OCI-LY3 (cell line): ENCODE measurements at regions not wholly inside any gene's neighbourhood (a gene's known extent, or its start where the extent isn't known, plus 50 kb on each side); places are given as distances from the start of the nearest gene placed in this dataset.

ENCODE experiments used
- H2AFZ ChIP-seq: fragments of 200-600, 300-600 bp; shearing (Covaris generic); 2 replicates; pipeline ENCODE4 v1.6.0; 2014; ENCODE audit warnings: antibody characterized with exemption, low read depth, low read length
- H3K27ac ChIP-seq: fragments of 200-600, 300-600 bp; sonication (generic); 2 replicates; pipeline ENCODE4 v1.5.1; 2014; ENCODE audit warnings: mild to moderate bottlenecking, low read length, moderate library complexity, mixed read lengths
- H3K27me3 ChIP-seq: fragments of 200-600, 300-600 bp; sonication (generic); 2 replicates; pipeline ENCODE4 v1.6.1; 2014; ENCODE audit warnings: low read depth, low read length, mixed read lengths
- H3K36me3 ChIP-seq: fragments of 200-600, 300-600 bp; sonication (generic); replicated peaks from 2 replicates; pipeline ENCODE3; 2014; ENCODE audit warnings: low read depth, low read length, mixed read lengths
- H3K4me1 ChIP-seq: fragments of 300-600, 200-600 bp; sonication (generic); 2 replicates; pipeline ENCODE4 v1.6.1; 2014; ENCODE audit warnings: low read length, mixed read lengths
- H3K4me2 ChIP-seq: fragments of 200-600, 300-600 bp; sonication (generic); 2 replicates; pipeline ENCODE4 v1.6.1; 2014; ENCODE audit warnings: low read length, mixed read lengths
- H3K4me3 ChIP-seq: fragments of 300-600, 200-600 bp; sonication (generic); 2 replicates; pipeline ENCODE4 v1.5.1; 2014; ENCODE audit warnings: antibody characterized with exemption, mild to moderate bottlenecking, low read length, moderate library complexity
- H3K79me2 ChIP-seq: fragments of 300-600, 200-600 bp; shearing (Covaris generic); 2 replicates; pipeline ENCODE4 v1.6.1; 2014; ENCODE audit warnings: mild to moderate bottlenecking, low read length, mixed read lengths
- H3K9ac ChIP-seq: fragments of 300-600, 200-600 bp; shearing (Covaris generic); 2 replicates; pipeline ENCODE4 v1.6.0; 2014; ENCODE audit warnings: mild to moderate bottlenecking, low read length, moderate library complexity
- H3K9me3 ChIP-seq: fragments of 200-600, 300-600 bp; shearing (Covaris generic); 2 replicates; pipeline ENCODE4 v1.6.1; 2014; ENCODE audit warnings: low read length, mixed read lengths; ENCODE audit not compliant: insufficient read depth
- H4K20me1 ChIP-seq: fragments of 200-600, 300-600 bp; sonication (generic); 2 replicates; pipeline ENCODE4 v1.6.1; 2016; ENCODE audit warnings: low read length, mixed read lengths; ENCODE audit not compliant: insufficient read depth
- EZH2phosphoT487 ChIP-seq: fragments of 200-600 bp; shearing (Covaris generic); IDR thresholded peaks from 2 replicates; pipeline ENCODE4 v1.6.1; 2018; ENCODE audit warnings: antibody characterized with exemption, mixed run types, low read depth
- TF ChIP-seq, protein P1 (sequence below): fragments of 200-600, 300-600 bp; sonication (generic); IDR thresholded peaks from 2 replicates; pipeline ENCODE4 v1.5.1; 2014; ENCODE audit warnings: antibody characterized with exemption, low read length, low read depth

DNA sequence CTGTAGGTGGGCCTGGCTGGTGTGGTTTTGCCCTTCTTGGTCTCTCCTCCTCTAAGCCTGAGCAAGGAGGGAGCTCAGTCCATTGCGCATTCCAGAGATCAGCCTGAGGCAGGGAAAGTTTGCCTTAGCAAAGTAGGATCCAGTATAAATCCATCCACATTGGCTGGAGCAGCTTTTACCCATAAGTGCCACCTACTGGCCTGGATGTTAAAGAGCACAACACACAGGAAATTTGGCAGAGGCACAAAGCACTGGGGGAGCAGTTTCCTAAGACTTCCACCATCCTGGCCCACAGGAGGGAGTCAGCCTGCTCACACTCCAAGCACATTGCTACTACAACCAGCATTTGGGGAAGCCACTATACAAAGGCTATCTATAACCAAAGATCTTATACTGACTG, 1124.2 kb downstream of the SLITRK1 start:
- H3K9me3 ChIP-seq = no peaks in the 10 kb centered on the region
- no peak overlapping the region for H3K4me2 ChIP-seq
- no peaks in the 10 kb centered on the region for H4K20me1 ChIP-seq
- no peaks in the 10 kb centered on the region for H3K36me3 ChIP-seq
- no peaks in the 10 kb centered on the region for H3K79me2 ChIP-seq
- no peak overlapping the region for H3K4me3 ChIP-seq
- no peak overlapping the region for H3K27ac ChIP-seq
- no peaks in the 10 kb centered on the region for H3K4me1 ChIP-seq
- peak overlapping the region; percentile 55 for H2AFZ ChIP-seq
- TF ChIP-seq EZH2phosphoT487 = no peak
- TF ChIP-seq, protein P1, sequence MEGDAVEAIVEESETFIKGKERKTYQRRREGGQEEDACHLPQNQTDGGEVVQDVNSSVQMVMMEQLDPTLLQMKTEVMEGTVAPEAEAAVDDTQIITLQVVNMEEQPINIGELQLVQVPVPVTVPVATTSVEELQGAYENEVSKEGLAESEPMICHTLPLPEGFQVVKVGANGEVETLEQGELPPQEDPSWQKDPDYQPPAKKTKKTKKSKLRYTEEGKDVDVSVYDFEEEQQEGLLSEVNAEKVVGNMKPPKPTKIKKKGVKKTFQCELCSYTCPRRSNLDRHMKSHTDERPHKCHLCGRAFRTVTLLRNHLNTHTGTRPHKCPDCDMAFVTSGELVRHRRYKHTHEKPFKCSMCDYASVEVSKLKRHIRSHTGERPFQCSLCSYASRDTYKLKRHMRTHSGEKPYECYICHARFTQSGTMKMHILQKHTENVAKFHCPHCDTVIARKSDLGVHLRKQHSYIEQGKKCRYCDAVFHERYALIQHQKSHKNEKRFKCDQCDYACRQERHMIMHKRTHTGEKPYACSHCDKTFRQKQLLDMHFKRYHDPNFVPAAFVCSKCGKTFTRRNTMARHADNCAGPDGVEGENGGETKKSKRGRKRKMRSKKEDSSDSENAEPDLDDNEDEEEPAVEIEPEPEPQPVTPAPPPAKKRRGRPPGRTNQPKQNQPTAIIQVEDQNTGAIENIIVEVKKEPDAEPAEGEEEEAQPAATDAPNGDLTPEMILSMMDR = peak; percentile 58
- H3K9ac ChIP-seq = no peak overlapping the region
- H3K27me3 ChIP-seq = no peaks in the 10 kb centered on the region

- Histone ChIP-seq H3K27ac (no peak overlapping the region), H3K4me2 (no peak overlapping the region), H2AFZ (no peak overlapping the region), H3K79me2 (no peaks in the 10 kb centered on the region), H3K9ac (no peak overlapping the region), H4K20me1 (no peaks in the 10 kb centered on the region), H3K9me3 (no peaks in the 10 kb centered on the region), H3K4me1 (peaks cover 2% of the 10 kb centered on the region), H3K27me3 (no peaks in the 10 kb centered on the region), H3K4me3 (no peak overlapping the region), H3K36me3 (no peaks in the 10 kb centered on the region)
- TF ChIP-seq, protein P1 = no peak
- TF ChIP-seq EZH2phosphoT487 = no peak
Observed at GRCh38 chr13:82751206-82751605, 1131.1 kb downstream of the SLITRK1 start.

DNA sequence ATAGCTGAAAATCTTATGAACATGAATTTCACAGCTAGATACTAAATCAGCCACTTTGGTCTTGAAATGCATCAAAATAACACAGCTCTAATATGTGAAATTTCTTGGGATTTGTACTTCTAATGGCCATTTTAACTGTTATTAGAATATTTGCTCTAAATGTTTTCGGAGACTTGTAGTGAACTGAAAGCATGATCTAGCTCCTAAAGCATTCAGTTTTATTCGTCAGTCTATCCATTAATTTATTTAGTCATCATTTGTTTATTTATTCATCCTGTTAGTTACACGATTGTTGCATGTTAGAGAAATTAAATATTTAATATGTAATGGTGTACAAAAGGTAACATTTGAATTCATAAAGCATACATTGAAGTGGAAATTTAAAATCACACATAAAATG, 1132.7 kb downstream of the SLITRK1 start:
- Histone ChIP-seq H3K9me3 (no peaks in the 10 kb centered on the region), H2AFZ (peak overlapping the region; percentile 22; the same call in 1 of the 2 replicates), H3K27me3 (no peaks in the 10 kb centered on the region), H3K79me2 (no peaks in the 10 kb centered on the region), H4K20me1 (no peaks in the 10 kb centered on the region), H3K4me2 (no peak overlapping the region), H3K9ac (no peak overlapping the region), H3K4me1 (peaks cover 13% of the 10 kb centered on the region), H3K27ac (no peak overlapping the region), H3K36me3 (no peaks in the 10 kb centered on the region), H3K4me3 (no peak overlapping the region)
- TF ChIP-seq, protein P1 = no peak
- no peak for TF ChIP-seq EZH2phosphoT487

- Histone ChIP-seq H3K4me3 (no peak overlapping the region), H3K4me2 (no peak overlapping the region), H3K36me3 (no peaks in the 10 kb centered on the region), H3K27ac (no peak overlapping the region), H3K9ac (no peak overlapping the region), H3K9me3 (no peaks in the 10 kb centered on the region), H2AFZ (no peak overlapping the region), H3K79me2 (no peaks in the 10 kb centered on the region), H3K4me1 (peaks cover 19% of the 10 kb centered on the region), H3K27me3 (no peaks in the 10 kb centered on the region), H4K20me1 (no peaks in the 10 kb centered on the region)
- TF ChIP-seq, protein P1 = no peak
- no peak for TF ChIP-seq EZH2phosphoT487
Observed at GRCh38 chr13:82747958-82748357, 1134.3 kb downstream of the SLITRK1 start.
